ENCODE measurements at regions not wholly inside any gene's neighbourhood (a gene's known extent, or its start where the extent isn't known, plus 50 kb on each side); places are given as distances from the start of the nearest gene placed in this dataset.

- TF ChIP-seq CTCF (IDR thresholded peaks at IDR 0.05): no peak
- no peak for TF ChIP-seq POLR2A (IDR thresholded peaks at IDR 0.05)
These were observed 136.0 kb upstream of the NPY2R start for GRCh38 chr4:155072417-155072816.

All from ovary (tissue), 3 donors.